ENCODE measurements at regions not wholly inside any gene's neighbourhood (a gene's known extent, or its start where the extent isn't known, plus 50 kb on each side); places are given as distances from the start of the nearest gene placed in this dataset.

DNA sequence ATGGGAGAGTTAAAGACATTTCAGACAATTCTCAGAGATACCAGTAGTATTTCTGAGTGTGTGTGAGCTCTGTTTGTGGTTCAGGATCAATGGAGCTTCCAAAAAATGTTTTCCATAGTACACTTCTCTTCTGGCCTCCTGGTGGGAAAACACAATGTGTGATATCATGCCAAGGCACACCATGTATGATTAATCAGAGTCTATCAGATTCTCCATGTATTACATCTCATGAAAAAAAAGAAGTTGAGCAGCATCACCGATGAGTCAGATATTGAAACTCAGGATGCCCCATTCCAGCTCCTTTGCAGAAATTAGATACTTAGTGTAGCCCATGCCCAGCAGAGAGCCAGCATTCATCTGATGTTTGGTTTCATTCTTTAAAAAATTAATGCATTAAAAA is 620.3 kb upstream of the POU3F3 start:
- TF ChIP-seq, protein P1, sequence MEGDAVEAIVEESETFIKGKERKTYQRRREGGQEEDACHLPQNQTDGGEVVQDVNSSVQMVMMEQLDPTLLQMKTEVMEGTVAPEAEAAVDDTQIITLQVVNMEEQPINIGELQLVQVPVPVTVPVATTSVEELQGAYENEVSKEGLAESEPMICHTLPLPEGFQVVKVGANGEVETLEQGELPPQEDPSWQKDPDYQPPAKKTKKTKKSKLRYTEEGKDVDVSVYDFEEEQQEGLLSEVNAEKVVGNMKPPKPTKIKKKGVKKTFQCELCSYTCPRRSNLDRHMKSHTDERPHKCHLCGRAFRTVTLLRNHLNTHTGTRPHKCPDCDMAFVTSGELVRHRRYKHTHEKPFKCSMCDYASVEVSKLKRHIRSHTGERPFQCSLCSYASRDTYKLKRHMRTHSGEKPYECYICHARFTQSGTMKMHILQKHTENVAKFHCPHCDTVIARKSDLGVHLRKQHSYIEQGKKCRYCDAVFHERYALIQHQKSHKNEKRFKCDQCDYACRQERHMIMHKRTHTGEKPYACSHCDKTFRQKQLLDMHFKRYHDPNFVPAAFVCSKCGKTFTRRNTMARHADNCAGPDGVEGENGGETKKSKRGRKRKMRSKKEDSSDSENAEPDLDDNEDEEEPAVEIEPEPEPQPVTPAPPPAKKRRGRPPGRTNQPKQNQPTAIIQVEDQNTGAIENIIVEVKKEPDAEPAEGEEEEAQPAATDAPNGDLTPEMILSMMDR (IDR thresholded peaks at IDR 0.05): no peak
- TF ChIP-seq POLR2A (IDR thresholded peaks at IDR 0.05): no peak
